Spinal cord (tissue), 9 donors: ENCODE measurements at regions not wholly inside any gene's neighbourhood (a gene's known extent, or its start where the extent isn't known, plus 50 kb on each side); places are given as distances from the start of the nearest gene placed in this dataset.

Experiments
- DNase-seq, 6 donors: peaks; one replicate each; pipeline versions ENCODE4 v3.0.0 to v3.0.0-alpha.2; 2013 to 2015; ENCODE audit warnings: low spot score in 6 of 6, low read depth in 4 of 6
- H3K27ac ChIP-seq: one replicate; pipeline ENCODE4 v1.5.1; 2013; ENCODE audit warnings: low read depth, low read length, control low read depth
- H3K27me3 ChIP-seq: one replicate; pipeline ENCODE4 v1.6.1; 2013; ENCODE audit warnings: low read length; ENCODE audit not compliant: control insufficient read depth, insufficient read depth
- H3K36me3 ChIP-seq: one replicate; pipeline ENCODE4 v1.6.1; 2013; ENCODE audit warnings: low read length; ENCODE audit not compliant: control insufficient read depth, insufficient read depth
- H3K4me1 ChIP-seq: one replicate; pipeline ENCODE4 v1.6.1; 2013; ENCODE audit warnings: low read length; ENCODE audit not compliant: control insufficient read depth, insufficient read depth
- H3K4me3 ChIP-seq: one replicate; pipeline ENCODE4 v1.5.1; 2013; ENCODE audit warnings: low read depth, low read length, control low read depth
- H3K9me3 ChIP-seq: one replicate; pipeline ENCODE4 v1.6.1; 2013; ENCODE audit warnings: low read length; ENCODE audit not compliant: control insufficient read depth, insufficient read depth
- whole genome bisulfite sequencing: methylation state at CpG from one replicate; pipeline ENCODE4 v1.1.5; 2013; ENCODE audit warnings: missing lambda C conversion rate; ENCODE audit not compliant: insufficient coverage; 5-methylcytosine and 5-hydroxymethylcytosine counted together
- donor health status: healthy.

- no peaks in the 10 kb centered on the region for H3K36me3 ChIP-seq
- no peak overlapping the region for H3K4me3 ChIP-seq
- 80% methylated on average over 1 of the region's 6 CpGs for WGBS
- no peaks in the 10 kb centered on the region for H3K27me3 ChIP-seq
- DNase-seq, result no peak
- no peak overlapping the region for H3K27ac ChIP-seq
- H3K4me1 ChIP-seq, result no peaks in the 10 kb centered on the region
- H3K9me3 ChIP-seq, result no peaks in the 10 kb centered on the region
Observed at GRCh38 chr1:189657715-189658114, 819.9 kb downstream of the BRINP3 start.

GRCh38 chr1:189658381-189658780 lies 819.3 kb downstream of the BRINP3 start:
- Histone ChIP-seq H3K36me3 (no peaks in the 10 kb centered on the region), H3K4me1 (no peaks in the 10 kb centered on the region), H3K9me3 (no peaks in the 10 kb centered on the region), H3K4me3 (no peak overlapping the region), H3K27ac (no peak overlapping the region), H3K27me3 (no peaks in the 10 kb centered on the region)
- 44% methylated on average over 1 of the region's 3 CpGs for WGBS
- DNase-seq, result peak in 1 of 6 donors; percentile 29

GRCh38 chr1:189659731-189660130 lies 817.9 kb downstream of the BRINP3 start:
- WGBS, result no CpG with 5 or more reads among the region's 2 CpGs
- Histone ChIP-seq H3K36me3 (no peaks in the 10 kb centered on the region), H3K27me3 (no peaks in the 10 kb centered on the region)

GRCh38 chr1:189662190-189662589 lies 815.5 kb downstream of the BRINP3 start:
- DNase-seq, result no peak
- WGBS, result 91% methylated on average over 3 of the region's 3 CpGs
- no peaks in the 10 kb centered on the region for H3K4me1 ChIP-seq
- H3K4me3 ChIP-seq, result no peak overlapping the region
- H3K27ac ChIP-seq, result no peak overlapping the region
- no peaks in the 10 kb centered on the region for H3K36me3 ChIP-seq
- H3K9me3 ChIP-seq, result no peaks in the 10 kb centered on the region
- no peaks in the 10 kb centered on the region for H3K27me3 ChIP-seq

More at GRCh38 chr1:189659731-189660130, 817.9 kb downstream of the BRINP3 start:
- H3K27ac ChIP-seq, result no peak overlapping the region
- no peaks in the 10 kb centered on the region for H3K4me1 ChIP-seq
- no peak for DNase-seq
- no peaks in the 10 kb centered on the region for H3K9me3 ChIP-seq
- no peak overlapping the region for H3K4me3 ChIP-seq

GRCh38 chr1:189669846-189670245 lies 807.8 kb downstream of the BRINP3 start:
- no peaks in the 10 kb centered on the region for H3K27me3 ChIP-seq
- DNase-seq, result no peak
- no CpG with 5 or more reads among the region's 2 CpGs for WGBS

GRCh38 chr1:189673217-189673616 lies 804.4 kb downstream of the BRINP3 start:
- no CpG with 5 or more reads among the region's 2 CpGs for WGBS

More at GRCh38 chr1:189669846-189670245, 807.8 kb downstream of the BRINP3 start:
- Histone ChIP-seq H3K27ac (no peak overlapping the region), H3K4me1 (no peaks in the 10 kb centered on the region), H3K36me3 (no peaks in the 10 kb centered on the region), H3K9me3 (no peaks in the 10 kb centered on the region), H3K4me3 (no peak overlapping the region)

GRCh38 chr1:189675712-189676244 lies 801.9 kb downstream of the BRINP3 start:
- WGBS, result no CpG with 5 or more reads among the region's 6 CpGs
- H3K9me3 ChIP-seq, result no peaks in the 10 kb centered on the region
- H3K4me3 ChIP-seq, result no peak overlapping the region
- no peaks in the 10 kb centered on the region for H3K27me3 ChIP-seq
- no peak overlapping the region for H3K27ac ChIP-seq
- H3K4me1 ChIP-seq, result no peaks in the 10 kb centered on the region
- peak in 2 of 6 donors; percentile 2 to 64 for DNase-seq
- H3K36me3 ChIP-seq, result no peaks in the 10 kb centered on the region

More at GRCh38 chr1:189673217-189673616, 804.4 kb downstream of the BRINP3 start:
- Histone ChIP-seq H3K4me3 (no peak overlapping the region), H3K27me3 (no peaks in the 10 kb centered on the region), H3K36me3 (no peaks in the 10 kb centered on the region), H3K9me3 (no peaks in the 10 kb centered on the region), H3K4me1 (no peaks in the 10 kb centered on the region), H3K27ac (no peak overlapping the region)
- DNase-seq, result peak in 2 of 6 donors; percentile 15 to 49

- Histone ChIP-seq H3K36me3 (no peaks in the 10 kb centered on the region), H3K27ac (no peak overlapping the region), H3K27me3 (no peaks in the 10 kb centered on the region), H3K9me3 (no peaks in the 10 kb centered on the region), H3K4me3 (no peak overlapping the region), H3K4me1 (no peaks in the 10 kb centered on the region)
- WGBS, result no CpG with 5 or more reads among the region's 3 CpGs
- DNase-seq, result no peak
Observed at GRCh38 chr1:189678779-189679178, 798.9 kb downstream of the BRINP3 start.

- no peak overlapping the region for H3K4me3 ChIP-seq
- no peaks in the 10 kb centered on the region for H3K4me1 ChIP-seq
- H3K27ac ChIP-seq, result no peak overlapping the region
- WGBS, result 89% methylated on average over 1 of the region's 3 CpGs
- no peaks in the 10 kb centered on the region for H3K36me3 ChIP-seq
- no peaks in the 10 kb centered on the region for H3K27me3 ChIP-seq
- DNase-seq, result no peak
- no peaks in the 10 kb centered on the region for H3K9me3 ChIP-seq
Observed at GRCh38 chr1:189681252-189681919, 796.3 kb downstream of the BRINP3 start.

- Histone ChIP-seq H3K4me3 (no peak overlapping the region), H3K27me3 (no peaks in the 10 kb centered on the region), H3K9me3 (no peaks in the 10 kb centered on the region), H3K4me1 (no peaks in the 10 kb centered on the region), H3K27ac (no peak overlapping the region), H3K36me3 (no peaks in the 10 kb centered on the region)
- DNase-seq, result peak in 1 of 6 donors; percentile 4
- WGBS, result no CpG with 5 or more reads among the region's 3 CpGs
Observed at GRCh38 chr1:189682591-189682990, 795.1 kb downstream of the BRINP3 start.
